ENCODE measurements at regions not wholly inside any gene's neighbourhood (a gene's known extent, or its start where the extent isn't known, plus 50 kb on each side); places are given as distances from the start of the nearest gene placed in this dataset.

- Histone ChIP-seq H3K36me3 (ENCODE audit: control insufficient read depth in 2 of 2, insufficient read depth in 1 of 2, low read length in 2 of 2) (no peaks in the 10 kb centered on the region), H3K9me3 (ENCODE audit: control insufficient read depth, insufficient read depth, low read depth, low read length) (no peaks in the 10 kb centered on the region), H3K4me3 (ENCODE audit: low read depth, low read length) (no peak overlapping the region), H3K4me1 (ENCODE audit: control insufficient read depth, insufficient read depth, low read length) (no peaks in the 10 kb centered on the region), H3K27ac (ENCODE audit: extremely low read depth, low read depth, low read length) (no peak overlapping the region)
- TF ChIP-seq ZNF311 (tag by site-specific recombination; IDR thresholded peaks at IDR 0.05; ENCODE audit: borderline replicate concordance) (no peak), TCF7L2 (IDR thresholded peaks at IDR 0.05; ENCODE audit: borderline replicate concordance, low read depth, low read length) (no peak)
- POLR2A ChIA-PET, result no interaction called here
- CTCF ChIA-PET, result no interaction called here
Measured at GRCh38 chr13:73962284-73962683, 171.9 kb downstream of the KLF12 start.

- Histone ChIP-seq H3K27ac (ENCODE audit: extremely low read depth, low read depth, low read length) (no peak overlapping the region), H3K9me3 (ENCODE audit: control insufficient read depth, insufficient read depth, low read depth, low read length) (no peaks in the 10 kb centered on the region), H3K36me3 (ENCODE audit: control insufficient read depth in 2 of 2, insufficient read depth in 1 of 2, low read length in 2 of 2) (no peaks in the 10 kb centered on the region), H3K4me1 (ENCODE audit: control insufficient read depth, insufficient read depth, low read length) (no peaks in the 10 kb centered on the region), H3K4me3 (ENCODE audit: low read depth, low read length) (no peak overlapping the region)
- POLR2A ChIA-PET, result no interaction called here
- TF ChIP-seq ZNF600 (tag by site-specific recombination; IDR thresholded peaks at IDR 0.05), result no peak
- CTCF ChIA-PET, result no interaction called here
Measured at GRCh38 chr13:73961181-73961580, 173.0 kb downstream of the KLF12 start.

- ChIA-PET POLR2A (no interaction called here), CTCF (interaction anchor here (0.6 kb wide), 1 partner anchor 695 kb away, joined by 4 read pairs; no protein-coding TSS in a partner anchor)
- Histone ChIP-seq H3K27ac (ENCODE audit: extremely low read depth, low read depth, low read length) (no peak overlapping the region), H3K4me1 (ENCODE audit: control insufficient read depth, insufficient read depth, low read length) (no peaks in the 10 kb centered on the region), H3K36me3 (ENCODE audit: control insufficient read depth in 2 of 2, insufficient read depth in 1 of 2, low read length in 2 of 2) (no peaks in the 10 kb centered on the region), H3K4me3 (ENCODE audit: low read depth, low read length) (no peak overlapping the region), H3K9me3 (ENCODE audit: control insufficient read depth, insufficient read depth, low read depth, low read length) (no peaks in the 10 kb centered on the region)
- no peak for TF ChIP-seq FEZF1 (tag by site-specific recombination; IDR thresholded peaks at IDR 0.05)
Measured at GRCh38 chr13:73960474-73960873, 173.7 kb downstream of the KLF12 start.

GRCh38 chr13:73958657-73959397, 175.4 kb downstream of the KLF12 start:
- Histone ChIP-seq H3K9me3 (ENCODE audit: control insufficient read depth, insufficient read depth, low read depth, low read length) (no peaks in the 10 kb centered on the region), H3K4me3 (ENCODE audit: low read depth, low read length) (no peak overlapping the region), H3K4me1 (ENCODE audit: control insufficient read depth, insufficient read depth, low read length) (no peaks in the 10 kb centered on the region), H3K27ac (ENCODE audit: extremely low read depth, low read depth, low read length) (no peak overlapping the region), H3K36me3 (ENCODE audit: control insufficient read depth in 2 of 2, insufficient read depth in 1 of 2, low read length in 2 of 2) (no peaks in the 10 kb centered on the region)
- TF ChIP-seq ZNF560 (tag by site-specific recombination; IDR thresholded peaks at IDR 0.05; ENCODE audit: borderline replicate concordance) (no peak), SCRT1 (tag by site-specific recombination; IDR thresholded peaks at IDR 0.05; ENCODE audit: borderline replicate concordance) (no peak), ZNF362 (tag by site-specific recombination; IDR thresholded peaks at IDR 0.05) (peak; percentile 80), ZNF292 (tag by site-specific recombination; IDR thresholded peaks at IDR 0.05; ENCODE audit: borderline replicate concordance, low read depth) (no peak), PRDM1 (tag by site-specific recombination; IDR thresholded peaks at IDR 0.05) (peak; percentile 59), ZNF391 (tag by site-specific recombination; IDR thresholded peaks at IDR 0.05; ENCODE audit: borderline replicate concordance, low read depth) (no peak), ZFP69B (tag by site-specific recombination; IDR thresholded peaks at IDR 0.05) (no peak), ZNF830 (tag by site-specific recombination; IDR thresholded peaks at IDR 0.05; ENCODE audit: low read depth) (no peak), ZNF544 (tag by site-specific recombination; IDR thresholded peaks at IDR 0.05) (no peak), ATF2 (tag by site-specific recombination; IDR thresholded peaks at IDR 0.05; ENCODE audit: low read depth) (peak; percentile 67), KLF10 (tag by site-specific recombination; IDR thresholded peaks at IDR 0.05) (no peak), KLF8 (tag by site-specific recombination; IDR thresholded peaks at IDR 0.05) (0 out of 2 replicates have a peak, but pooled peaks have one; percentile 13)
- ChIA-PET CTCF (no interaction called here), POLR2A (interaction anchor here (0.7 kb wide), 1 partner anchor 171 kb away, joined by 3 read pairs; no protein-coding TSS in a partner anchor)

Data from HEK293 (cell line).